GM21528 (cell line): ENCODE measurements at regions not wholly inside any gene's neighbourhood (a gene's known extent, or its start where the extent isn't known, plus 50 kb on each side); places are given as distances from the start of the nearest gene placed in this dataset.

Experiments
- ATAC-seq: cut with Tn5 transposase; IDR thresholded peaks from one replicate; pipeline ENCODE4 v1.9.1; 2021; ENCODE audit warnings: mild to moderate bottlenecking, moderate library complexity; ENCODE audit not compliant: unreplicated experiment, low FRiP score

GRCh38 chr5:30034870-30035269 is 1158.6 kb upstream of the CDH6 start:
- ATAC-seq: no peak

GRCh38 chr5:30030101-30030500 is 1163.4 kb upstream of the CDH6 start:
- no peak for ATAC-seq

GRCh38 chr5:30001826-30002225 is 1191.7 kb upstream of the CDH6 start:
- ATAC-seq: no peak

- no peak for ATAC-seq
Measured at GRCh38 chr5:30000231-30000630, 1193.3 kb upstream of the CDH6 start.

- no peak for ATAC-seq
Measured at GRCh38 chr5:29995154-29995553, 1198.3 kb upstream of the CDH6 start.

- ATAC-seq: no peak
Measured at GRCh38 chr5:29994519-29994918, 1199.0 kb upstream of the CDH6 start.

GRCh38 chr5:29993286-29993685 is 1200.2 kb upstream of the CDH6 start:
- no peak for ATAC-seq

GRCh38 chr5:29992248-29992647 is 1201.2 kb upstream of the CDH6 start:
- ATAC-seq: no peak

- no peak for ATAC-seq
Measured at GRCh38 chr5:29990681-29991080, 1202.8 kb upstream of the CDH6 start.

GRCh38 chr5:29984156-29984540 is 1209.3 kb upstream of the CDH6 start:
- no peak for ATAC-seq

- ATAC-seq: no peak
Measured at GRCh38 chr5:29983528-29984155, 1209.8 kb upstream of the CDH6 start.

- ATAC-seq: no peak
Measured at GRCh38 chr5:29982457-29982856, 1211.0 kb upstream of the CDH6 start.

GRCh38 chr5:29972597-29972996 is 1220.9 kb upstream of the CDH6 start:
- ATAC-seq: no peak

GRCh38 chr5:29963956-29964355 is 1229.5 kb upstream of the CDH6 start:
- no peak for ATAC-seq

GRCh38 chr5:29960323-29960722 is 1233.2 kb upstream of the CDH6 start:
- ATAC-seq: no peak

GRCh38 chr5:29950416-29951145 is 1242.9 kb upstream of the CDH6 start:
- ATAC-seq: no peak

- ATAC-seq: no peak
Measured at GRCh38 chr5:29949301-29949872, 1244.1 kb upstream of the CDH6 start.

GRCh38 chr5:29944327-29944726 is 1249.2 kb upstream of the CDH6 start:
- ATAC-seq: no peak

GRCh38 chr5:29942089-29942488 is 1251.4 kb upstream of the CDH6 start:
- ATAC-seq: no peak

GRCh38 chr5:29939988-29940387 is 1253.5 kb upstream of the CDH6 start:
- no peak for ATAC-seq

GRCh38 chr5:29935371-29935770 is 1258.1 kb upstream of the CDH6 start:
- ATAC-seq: no peak

GRCh38 chr5:29930316-29930715 is 1263.2 kb upstream of the CDH6 start:
- no peak for ATAC-seq
